ENCODE measurements at regions not wholly inside any gene's neighbourhood (a gene's known extent, or its start where the extent isn't known, plus 50 kb on each side); places are given as distances from the start of the nearest gene placed in this dataset.

DNA sequence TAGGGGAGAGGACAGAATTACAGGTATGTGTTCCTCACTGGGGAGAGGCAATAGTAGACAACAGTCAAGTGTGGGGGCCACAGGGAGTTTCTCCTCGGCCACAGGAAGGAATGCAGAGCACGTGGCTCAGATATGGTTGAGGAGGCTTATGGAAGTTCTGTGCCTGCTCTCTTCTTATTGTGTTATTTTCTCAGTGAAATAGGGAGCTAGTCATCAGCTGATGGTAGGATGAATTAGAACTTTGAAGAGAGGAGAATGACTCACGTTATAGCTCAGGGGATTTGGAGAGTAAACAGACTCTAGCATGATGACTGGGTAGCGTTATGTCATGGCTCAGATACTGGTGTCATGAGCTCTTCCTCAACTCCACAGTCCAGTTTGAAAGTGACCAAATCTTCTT lies 308.3 kb upstream of the IGFBP3 start:
- TF ChIP-seq, protein P1, sequence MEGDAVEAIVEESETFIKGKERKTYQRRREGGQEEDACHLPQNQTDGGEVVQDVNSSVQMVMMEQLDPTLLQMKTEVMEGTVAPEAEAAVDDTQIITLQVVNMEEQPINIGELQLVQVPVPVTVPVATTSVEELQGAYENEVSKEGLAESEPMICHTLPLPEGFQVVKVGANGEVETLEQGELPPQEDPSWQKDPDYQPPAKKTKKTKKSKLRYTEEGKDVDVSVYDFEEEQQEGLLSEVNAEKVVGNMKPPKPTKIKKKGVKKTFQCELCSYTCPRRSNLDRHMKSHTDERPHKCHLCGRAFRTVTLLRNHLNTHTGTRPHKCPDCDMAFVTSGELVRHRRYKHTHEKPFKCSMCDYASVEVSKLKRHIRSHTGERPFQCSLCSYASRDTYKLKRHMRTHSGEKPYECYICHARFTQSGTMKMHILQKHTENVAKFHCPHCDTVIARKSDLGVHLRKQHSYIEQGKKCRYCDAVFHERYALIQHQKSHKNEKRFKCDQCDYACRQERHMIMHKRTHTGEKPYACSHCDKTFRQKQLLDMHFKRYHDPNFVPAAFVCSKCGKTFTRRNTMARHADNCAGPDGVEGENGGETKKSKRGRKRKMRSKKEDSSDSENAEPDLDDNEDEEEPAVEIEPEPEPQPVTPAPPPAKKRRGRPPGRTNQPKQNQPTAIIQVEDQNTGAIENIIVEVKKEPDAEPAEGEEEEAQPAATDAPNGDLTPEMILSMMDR (IDR thresholded peaks at IDR 0.05) = no peak
- TF ChIP-seq POLR2A (IDR thresholded peaks at IDR 0.05) = no peak
